AG10803 (cell line): ENCODE measurements at regions not wholly inside any gene's neighbourhood (a gene's known extent, or its start where the extent isn't known, plus 50 kb on each side); places are given as distances from the start of the nearest gene placed in this dataset.

Experiments
- DNase-seq: peaks from one replicate; pipeline ENCODE4 v3.0.0; 2010; ENCODE audit warnings: low read depth
- H3K4me3 ChIP-seq: 2 replicates; pipeline ENCODE4 v1.5.1; 2011; ENCODE audit warnings: mild to moderate bottlenecking, low read length, control low read depth
- CTCF ChIP-seq: conservative IDR thresholded peaks from 2 replicates; pipeline ENCODE4 v1.5.1; 2011; ENCODE audit warnings: mild to moderate bottlenecking, low read length, control low read depth, inconsistent platforms

- no peak for DNase-seq
- no peak overlapping the region for H3K4me3 ChIP-seq
- TF ChIP-seq CTCF: no peak
Observed at GRCh38 chr1:112307930-112308591, 88.0 kb upstream of the CTTNBP2NL start.

- DNase-seq: no peak
- no peak for TF ChIP-seq CTCF
- H3K4me3 ChIP-seq: no peak overlapping the region
Observed at GRCh38 chr1:112308716-112309115, 87.3 kb upstream of the CTTNBP2NL start.

GRCh38 chr1:112309499-112309898 is 86.5 kb upstream of the CTTNBP2NL start:
- no peak for TF ChIP-seq CTCF
- no peak for DNase-seq
- no peak overlapping the region for H3K4me3 ChIP-seq

- no peak overlapping the region for H3K4me3 ChIP-seq
- TF ChIP-seq CTCF: no peak
- DNase-seq: no peak
Observed at GRCh38 chr1:112312315-112312714, 83.7 kb upstream of the CTTNBP2NL start.

- no peak for DNase-seq
- H3K4me3 ChIP-seq: no peak overlapping the region
- TF ChIP-seq CTCF: no peak
Observed at GRCh38 chr1:112312879-112313278, 83.1 kb upstream of the CTTNBP2NL start.

- no peak overlapping the region for H3K4me3 ChIP-seq
- no peak for DNase-seq
- no peak for TF ChIP-seq CTCF
Observed at GRCh38 chr1:112316254-112316913, 79.6 kb upstream of the CTTNBP2NL start.

GRCh38 chr1:112317140-112317539 is 78.9 kb upstream of the CTTNBP2NL start:
- no peak overlapping the region for H3K4me3 ChIP-seq
- DNase-seq: no peak
- no peak for TF ChIP-seq CTCF
